GM21526 (cell line): ENCODE measurements at regions not wholly inside any gene's neighbourhood (a gene's known extent, or its start where the extent isn't known, plus 50 kb on each side); places are given as distances from the start of the nearest gene placed in this dataset.

Source experiments
- ATAC-seq: cut with Tn5 transposase; IDR thresholded peaks from one replicate; pipeline ENCODE4 v1.9.1; 2021; ENCODE audit warnings: moderate library complexity; ENCODE audit not compliant: unreplicated experiment, low FRiP score

- ATAC-seq: peak; percentile 92
Observed at GRCh38 chr2:149271575-149271974, 58.8 kb upstream of the LYPD6 start.

- ATAC-seq: no peak
Observed at GRCh38 chr2:149278161-149278871, 52.1 kb upstream of the LYPD6 start.

- no peak for ATAC-seq
Observed at GRCh38 chr2:149278872-149279264, 51.5 kb upstream of the LYPD6 start.
